ENCODE measurements at regions not wholly inside any gene's neighbourhood (a gene's known extent, or its start where the extent isn't known, plus 50 kb on each side); places are given as distances from the start of the nearest gene placed in this dataset.

DNA sequence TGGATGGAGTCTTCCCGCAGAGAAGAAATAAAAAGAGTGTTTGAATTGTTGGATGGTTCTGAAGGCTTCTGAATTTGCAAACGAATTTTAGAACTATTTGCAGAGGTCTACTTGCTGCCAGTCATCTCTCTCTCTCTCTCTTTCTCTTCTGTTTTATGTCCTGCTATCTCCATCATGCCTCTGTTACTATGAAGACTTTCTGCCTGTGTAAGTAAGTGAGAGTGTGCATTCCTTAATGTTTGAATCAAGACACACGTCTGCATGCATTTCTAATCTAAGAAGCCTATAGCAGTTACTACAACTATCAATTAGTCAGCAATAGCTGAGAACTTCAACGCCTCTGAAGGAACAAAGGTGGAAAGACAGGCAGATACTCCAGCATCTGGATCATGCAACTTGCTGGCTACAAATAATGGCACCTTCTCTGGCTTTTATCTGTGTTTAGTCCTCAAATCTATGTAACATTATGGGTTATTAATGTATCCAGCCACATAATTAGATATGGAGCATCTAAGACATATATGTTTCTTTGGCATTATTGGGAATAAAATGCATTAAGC is 191.5 kb upstream of the BLID start:
- TF ChIP-seq RFX5 (IDR thresholded peaks at IDR 0.05; ENCODE audit: borderline replicate concordance, low read depth, low read length) (no peak), CTBP2 (IDR thresholded peaks at IDR 0.05; ENCODE audit: borderline replicate concordance, insufficient read depth, insufficient read length, low read length) (no peak), POLR2A (IDR thresholded peaks at IDR 0.05; ENCODE audit: control extremely low read depth in 1 of 2, low read depth in 2 of 2, low read length in 2 of 2) (no peak), YY1 (IDR thresholded peaks at IDR 0.05; ENCODE audit: low read depth, low read length) (no peak), EP300 (IDR thresholded peaks at IDR 0.05; ENCODE audit: borderline replicate concordance in 1 of 2, low read depth in 2 of 2, low read length in 2 of 2) (no peak)

Measured in H1 (cell line).